Activated CD8-positive, alpha-beta T cell treated with anti-CD3 and anti-CD28 coated beads for 36 hours (primary cell): ENCODE measurements at regions not wholly inside any gene's neighbourhood (a gene's known extent, or its start where the extent isn't known, plus 50 kb on each side); places are given as distances from the start of the nearest gene placed in this dataset.

ENCODE experiments used
- ATAC-seq: fragments of 200-7000 bp; cut with Tn5 transposase; one replicate; pipeline ENCODE4 v1.10.0; 2021; ENCODE audit warnings: mild to moderate bottlenecking, moderate library complexity
- CTCF ChIA-PET: fragments of 350-600 bp; sonication (Branson Sonifier 250); formaldehyde crosslinking; loops from one replicate; lab custom pipeline; 2021; ENCODE audit warnings: antibody characterized with exemption; lab: Charles Lee
- POLR2A ChIA-PET: fragments of 350-600 bp; sonication (Branson Sonifier 250); formaldehyde crosslinking; loops from one replicate; lab custom pipeline; 2021; ENCODE audit warnings: antibody characterized with exemption; lab: Charles Lee
- DNase-seq: peaks from one replicate; pipeline ENCODE4 v3.0.0-alpha.2; 2020
- H3K27ac Mint-ChIP-seq: one replicate; pipeline ENCODE4 v1.8.0; 2021; ENCODE audit warnings: mild to moderate bottlenecking, mixed read lengths
- H3K27me3 Mint-ChIP-seq: one replicate; pipeline ENCODE4 v1.8.0; 2021; ENCODE audit warnings: mixed read lengths
- H3K36me3 Mint-ChIP-seq: one replicate; pipeline ENCODE4 v1.8.0; 2021; ENCODE audit warnings: low read depth, mixed read lengths
- H3K4me1 Mint-ChIP-seq: one replicate; pipeline ENCODE4 v1.8.0; 2021; ENCODE audit warnings: low read depth, mixed read lengths
- H3K4me3 Mint-ChIP-seq: one replicate; pipeline ENCODE4 v1.8.0; 2021; ENCODE audit warnings: mild to moderate bottlenecking, moderate library complexity, mixed read lengths
- H3K9me3 Mint-ChIP-seq: one replicate; pipeline ENCODE4 v1.8.0; 2021; ENCODE audit warnings: mixed read lengths
- intact Hi-C: fragments of 100-400 bp; cut with micrococcal nuclease; formaldehyde crosslinking; loops from one replicate; pipeline ENCODE4 v1.10.0; 2022
- TF ChIP-seq, protein P1 (sequence below): fragments of 200-600 bp; IDR thresholded peaks from one replicate; pipeline ENCODE4 v1.8.0; 2022; ENCODE audit warnings: antibody characterized with exemption, mild to moderate bottlenecking

DNA sequence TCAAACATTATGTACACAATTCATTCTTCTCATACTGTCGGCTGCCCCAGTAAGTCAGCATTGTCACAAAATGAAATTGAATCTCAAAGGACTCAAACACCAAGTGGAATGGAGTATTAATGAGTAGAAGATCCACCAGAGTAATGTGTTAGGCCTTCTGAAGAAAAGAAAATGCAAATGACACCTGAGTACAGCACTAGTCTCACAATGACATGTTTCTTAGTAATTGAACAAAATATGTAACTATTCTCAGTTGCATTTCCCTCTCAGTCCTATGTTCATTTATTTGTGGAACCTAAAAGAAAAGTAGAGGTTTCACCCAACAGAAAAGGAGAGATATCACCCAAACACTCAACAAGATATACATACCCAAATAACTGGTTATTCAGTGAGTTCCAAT lies 283.9 kb upstream of the THBS1 start:
- Mint-ChIP-seq H3K36me3 (no peaks in the 10 kb centered on the region), H3K27me3 (peaks cover 12% of the 10 kb centered on the region), H3K4me3 (no peak overlapping the region), H3K27ac (no peak overlapping the region), H3K4me1 (no peaks in the 10 kb centered on the region), H3K9me3 (peaks cover 2% of the 10 kb centered on the region)
- intact Hi-C loops: no loop called here
- CTCF ChIA-PET: no interaction called here
- ATAC-seq (no peak), DNase-seq (no peak)
- TF ChIP-seq, protein P1, sequence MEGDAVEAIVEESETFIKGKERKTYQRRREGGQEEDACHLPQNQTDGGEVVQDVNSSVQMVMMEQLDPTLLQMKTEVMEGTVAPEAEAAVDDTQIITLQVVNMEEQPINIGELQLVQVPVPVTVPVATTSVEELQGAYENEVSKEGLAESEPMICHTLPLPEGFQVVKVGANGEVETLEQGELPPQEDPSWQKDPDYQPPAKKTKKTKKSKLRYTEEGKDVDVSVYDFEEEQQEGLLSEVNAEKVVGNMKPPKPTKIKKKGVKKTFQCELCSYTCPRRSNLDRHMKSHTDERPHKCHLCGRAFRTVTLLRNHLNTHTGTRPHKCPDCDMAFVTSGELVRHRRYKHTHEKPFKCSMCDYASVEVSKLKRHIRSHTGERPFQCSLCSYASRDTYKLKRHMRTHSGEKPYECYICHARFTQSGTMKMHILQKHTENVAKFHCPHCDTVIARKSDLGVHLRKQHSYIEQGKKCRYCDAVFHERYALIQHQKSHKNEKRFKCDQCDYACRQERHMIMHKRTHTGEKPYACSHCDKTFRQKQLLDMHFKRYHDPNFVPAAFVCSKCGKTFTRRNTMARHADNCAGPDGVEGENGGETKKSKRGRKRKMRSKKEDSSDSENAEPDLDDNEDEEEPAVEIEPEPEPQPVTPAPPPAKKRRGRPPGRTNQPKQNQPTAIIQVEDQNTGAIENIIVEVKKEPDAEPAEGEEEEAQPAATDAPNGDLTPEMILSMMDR: no peak
- POLR2A ChIA-PET: no interaction called here

DNA sequence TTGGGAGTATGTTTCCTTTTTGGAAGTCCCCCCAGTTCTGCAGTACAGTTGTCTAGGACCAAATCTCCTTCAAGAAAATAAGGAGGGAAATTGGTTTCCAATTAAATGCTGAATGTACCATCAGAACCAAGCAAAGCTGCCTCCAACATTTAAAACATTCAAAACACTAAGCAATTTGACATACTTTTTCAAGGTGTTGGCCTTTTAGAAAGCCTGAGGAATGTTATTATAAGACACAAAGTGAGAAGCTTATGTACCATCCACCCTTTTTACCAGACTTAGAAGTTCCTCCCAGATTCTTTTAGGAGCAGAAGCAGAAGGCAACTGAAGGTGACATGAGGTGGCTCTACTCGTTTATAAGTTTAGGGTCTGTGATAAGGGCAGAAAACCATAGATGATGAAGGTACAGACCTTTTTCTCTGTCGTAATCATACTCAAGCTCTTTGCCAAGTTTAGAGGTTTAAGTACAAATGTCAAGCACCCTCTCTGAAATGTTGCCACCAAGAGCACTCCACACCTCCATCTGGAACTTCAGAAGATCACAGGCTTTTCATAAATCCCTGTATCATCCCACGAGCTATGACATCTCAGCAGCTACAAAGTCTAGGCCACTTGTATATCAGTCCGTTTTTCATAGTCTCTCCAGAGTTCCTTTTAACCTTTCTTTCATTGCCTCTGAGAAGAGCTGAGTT lies 282.5 kb upstream of the THBS1 start:
- ATAC-seq: no peak
- Mint-ChIP-seq H3K9me3 (no peaks in the 10 kb centered on the region), H3K27me3 (peaks cover 16% of the 10 kb centered on the region), H3K4me3 (no peak overlapping the region), H3K27ac (no peak overlapping the region), H3K36me3 (no peaks in the 10 kb centered on the region), H3K4me1 (no peaks in the 10 kb centered on the region)
- TF ChIP-seq, protein P1: no peak
- ChIA-PET CTCF (no interaction called here), POLR2A (no interaction called here)
- DNase-seq: no peak
- intact Hi-C loops: no loop called here

DNA sequence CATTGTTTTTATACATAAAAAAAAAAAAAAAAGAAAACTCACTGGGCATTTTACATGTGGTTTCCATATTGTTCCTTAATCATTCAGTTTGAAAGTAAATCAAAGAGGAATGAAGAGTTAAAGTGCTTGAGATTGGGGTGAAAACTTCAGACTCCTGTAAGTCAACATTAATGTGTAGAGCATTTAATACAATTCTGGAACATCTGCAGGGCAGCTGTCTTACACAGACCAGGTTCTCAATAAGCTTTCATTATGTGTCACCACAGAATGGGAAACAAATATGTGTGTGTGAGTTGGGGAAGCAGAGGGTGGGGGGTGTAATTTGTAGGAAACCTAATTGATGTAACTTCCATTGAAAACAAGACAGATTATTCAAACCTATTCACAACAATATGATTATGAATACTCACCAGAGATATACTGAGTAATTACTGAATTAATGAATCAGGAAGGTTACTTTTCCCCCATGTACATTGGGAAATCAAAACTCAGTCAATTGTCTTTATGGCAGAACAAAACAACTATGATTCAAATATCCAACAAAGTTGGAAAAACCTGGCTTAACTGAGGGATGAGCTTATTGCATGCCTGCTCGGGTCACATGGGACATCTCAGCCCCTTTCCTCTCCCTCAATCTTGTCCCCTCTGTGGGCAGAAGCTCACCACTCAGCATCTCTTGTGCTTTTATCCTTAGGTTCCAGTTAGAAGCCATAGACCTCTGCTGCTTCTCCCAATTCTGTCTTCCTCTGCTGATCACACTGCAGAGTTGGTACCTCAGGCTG lies 281.2 kb upstream of the THBS1 start:
- TF ChIP-seq, protein P1: no peak
- H3K4me1 Mint-ChIP-seq: no peaks in the 10 kb centered on the region
- H3K27me3 Mint-ChIP-seq: peaks cover 14% of the 10 kb centered on the region
- DNase-seq (no peak), ATAC-seq (no peak)
- H3K9me3 Mint-ChIP-seq: no peaks in the 10 kb centered on the region
- no peaks in the 10 kb centered on the region for H3K36me3 Mint-ChIP-seq
- POLR2A ChIA-PET: no interaction called here
- intact Hi-C loops: no loop called here
- H3K4me3 Mint-ChIP-seq: no peak overlapping the region
- H3K27ac Mint-ChIP-seq: no peak overlapping the region
- CTCF ChIA-PET: no interaction called here

DNA sequence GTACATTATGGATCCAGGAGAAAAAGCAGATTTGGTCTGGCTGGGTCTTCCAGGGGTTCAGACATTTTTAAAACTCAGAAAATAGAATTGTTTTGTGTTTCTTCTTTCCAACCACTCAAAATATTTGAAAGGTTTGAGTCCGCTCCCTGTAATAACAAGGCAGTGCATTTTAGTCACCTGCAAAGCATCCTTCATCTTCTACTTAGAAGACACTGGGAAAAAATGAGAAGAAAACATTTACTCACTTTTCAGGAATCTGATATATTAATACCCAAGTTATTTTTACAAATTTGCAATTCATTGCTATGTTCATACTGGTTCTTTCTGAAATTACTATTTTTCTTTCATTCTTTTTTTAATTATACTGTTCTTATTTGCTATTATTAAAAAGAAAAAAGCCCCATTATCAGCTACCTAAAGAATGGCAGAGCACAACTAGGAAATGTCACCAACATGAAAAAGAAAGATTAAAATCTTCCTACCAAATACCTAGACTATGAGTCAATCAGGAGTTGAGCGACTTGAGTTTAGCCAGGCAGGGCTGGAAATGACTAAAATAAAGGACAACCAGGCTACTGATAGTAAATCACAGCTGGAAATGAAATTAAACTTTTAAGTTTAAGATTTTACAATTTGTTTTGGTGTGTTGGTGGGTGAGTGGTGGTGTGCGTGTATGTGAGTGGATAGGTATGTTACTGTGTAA lies 280.3 kb upstream of the THBS1 start:
- H3K4me1 Mint-ChIP-seq: no peaks in the 10 kb centered on the region
- intact Hi-C loops: no loop called here
- ATAC-seq: no peak
- ChIA-PET CTCF (no interaction called here), POLR2A (no interaction called here)
- peaks cover 15% of the 10 kb centered on the region for H3K27me3 Mint-ChIP-seq
- no peak for DNase-seq
- no peak overlapping the region for H3K4me3 Mint-ChIP-seq
- H3K27ac Mint-ChIP-seq: no peak overlapping the region
- H3K36me3 Mint-ChIP-seq: no peaks in the 10 kb centered on the region
- no peaks in the 10 kb centered on the region for H3K9me3 Mint-ChIP-seq
- TF ChIP-seq, protein P1: no peak

DNA sequence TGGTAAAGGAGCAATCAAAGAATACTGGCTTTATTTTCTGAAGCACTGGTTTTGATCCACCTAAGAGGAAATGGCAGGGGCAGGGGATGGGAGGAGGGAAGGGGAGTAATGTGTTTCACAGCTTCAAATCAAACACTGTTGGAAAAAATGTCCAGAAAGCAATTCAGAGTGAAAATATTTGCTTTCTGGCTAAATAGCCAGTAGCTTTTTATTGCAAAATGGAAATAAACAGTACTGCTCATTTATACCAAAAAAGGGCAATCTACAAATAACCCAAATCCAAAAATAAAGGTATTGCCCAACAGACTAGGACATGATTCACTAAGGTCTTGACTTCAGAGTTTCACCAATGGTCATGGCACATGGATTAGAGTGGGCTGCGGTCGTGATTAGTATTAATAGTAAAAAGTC lies 279.3 kb upstream of the THBS1 start:
- no peak for ATAC-seq
- ChIA-PET POLR2A (interaction anchor here (0.7 kb wide), 1 partner anchor 414 kb away, joined by 3 read pairs; no protein-coding TSS in a partner anchor), CTCF (no interaction called here)
- TF ChIP-seq, protein P1: no peak
- H3K27me3 Mint-ChIP-seq: peaks cover 16% of the 10 kb centered on the region
- H3K27ac Mint-ChIP-seq: no peak overlapping the region
- no peaks in the 10 kb centered on the region for H3K36me3 Mint-ChIP-seq
- no peak for DNase-seq
- H3K9me3 Mint-ChIP-seq: no peaks in the 10 kb centered on the region
- no peak overlapping the region for H3K4me3 Mint-ChIP-seq
- intact Hi-C loops: no loop called here
- H3K4me1 Mint-ChIP-seq: no peaks in the 10 kb centered on the region
